ENCODE measurements at regions not wholly inside any gene's neighbourhood (a gene's known extent, or its start where the extent isn't known, plus 50 kb on each side); places are given as distances from the start of the nearest gene placed in this dataset.

- no peak for TF ChIP-seq CTCF (IDR thresholded peaks at IDR 0.05; ENCODE audit: low read depth, low read length)
- DNase-seq (ENCODE audit: low read depth in 1 of 2, low spot score in 1 of 2): no peak
- Histone ChIP-seq H3K4me3 (no peak overlapping the region), H3K9me3 (ENCODE audit: low read depth) (no peaks in the 10 kb centered on the region), H3K36me3 (no peaks in the 10 kb centered on the region), H3K27ac (no peak overlapping the region), H3K4me1 (ENCODE audit: low read depth) (no peaks in the 10 kb centered on the region), H3K27me3 (no peaks in the 10 kb centered on the region)
Observed at GRCh38 chrX:18065956-18066355, 154.7 kb downstream of the BEND2 start.

DNA sequence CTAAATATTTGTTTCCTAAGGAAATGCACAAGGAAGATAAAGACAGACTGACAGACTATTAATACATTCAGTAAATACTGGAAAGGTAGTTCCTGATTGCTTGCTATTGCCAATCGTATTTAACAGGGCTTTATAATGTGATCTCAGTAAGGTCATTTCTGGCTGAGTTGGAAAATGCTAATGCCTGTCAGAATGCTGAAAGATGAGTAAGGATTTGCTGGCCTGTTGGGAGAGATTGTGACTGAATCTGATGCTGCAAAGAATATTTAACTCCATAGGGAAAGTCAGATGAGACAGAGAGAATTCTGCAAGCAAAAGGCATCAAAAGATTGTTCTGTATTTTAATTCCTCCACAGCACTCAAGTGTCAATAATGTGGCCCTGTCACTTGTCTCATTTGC is 169.0 kb downstream of the BEND2 start:
- Histone ChIP-seq H3K4me3 (no peak overlapping the region), H3K27me3 (no peaks in the 10 kb centered on the region), H3K27ac (no peak overlapping the region), H3K9me3 (ENCODE audit: low read depth) (no peaks in the 10 kb centered on the region), H3K36me3 (no peaks in the 10 kb centered on the region), H3K4me1 (ENCODE audit: low read depth) (no peaks in the 10 kb centered on the region)
- TF ChIP-seq CTCF (IDR thresholded peaks at IDR 0.05; ENCODE audit: low read depth, low read length): no peak
- DNase-seq (ENCODE audit: low read depth in 1 of 2, low spot score in 1 of 2): no peak

GRCh38 chrX:18047491-18047890 is 173.2 kb downstream of the BEND2 start:
- H3K27me3 ChIP-seq: no peaks in the 10 kb centered on the region
- no peaks in the 10 kb centered on the region for H3K36me3 ChIP-seq
- no peaks in the 10 kb centered on the region for H3K4me1 ChIP-seq (ENCODE audit: low read depth)
- H3K4me3 ChIP-seq: no peak overlapping the region
- H3K9me3 ChIP-seq (ENCODE audit: low read depth): no peaks in the 10 kb centered on the region
- no peak overlapping the region for H3K27ac ChIP-seq
- no peak for TF ChIP-seq CTCF (IDR thresholded peaks at IDR 0.05; ENCODE audit: low read depth, low read length)
- no peak for DNase-seq (ENCODE audit: low read depth in 1 of 2, low spot score in 1 of 2)

GRCh38 chrX:18045436-18045835 is 175.2 kb downstream of the BEND2 start:
- no peaks in the 10 kb centered on the region for H3K36me3 ChIP-seq
- H3K4me1 ChIP-seq (ENCODE audit: low read depth): no peaks in the 10 kb centered on the region
- no peaks in the 10 kb centered on the region for H3K27me3 ChIP-seq
- no peak overlapping the region for H3K27ac ChIP-seq
- DNase-seq (ENCODE audit: low read depth in 1 of 2, low spot score in 1 of 2): no peak
- H3K4me3 ChIP-seq: no peak overlapping the region
- no peak for TF ChIP-seq CTCF (IDR thresholded peaks at IDR 0.05; ENCODE audit: low read depth, low read length)
- no peaks in the 10 kb centered on the region for H3K9me3 ChIP-seq (ENCODE audit: low read depth)

- no peak for TF ChIP-seq CTCF (IDR thresholded peaks at IDR 0.05; ENCODE audit: low read depth, low read length)
- no peaks in the 10 kb centered on the region for H3K36me3 ChIP-seq
- no peak overlapping the region for H3K4me3 ChIP-seq
- no peaks in the 10 kb centered on the region for H3K4me1 ChIP-seq (ENCODE audit: low read depth)
- H3K27me3 ChIP-seq: no peaks in the 10 kb centered on the region
- DNase-seq (ENCODE audit: low read depth in 1 of 2, low spot score in 1 of 2): no peak
- no peak overlapping the region for H3K27ac ChIP-seq
- H3K9me3 ChIP-seq (ENCODE audit: low read depth): no peaks in the 10 kb centered on the region
Observed at GRCh38 chrX:18042776-18043175, 177.9 kb downstream of the BEND2 start.

- Histone ChIP-seq H3K36me3 (no peaks in the 10 kb centered on the region), H3K4me3 (no peak overlapping the region), H3K27ac (no peak overlapping the region), H3K4me1 (ENCODE audit: low read depth) (no peaks in the 10 kb centered on the region), H3K9me3 (ENCODE audit: low read depth) (no peaks in the 10 kb centered on the region), H3K27me3 (no peaks in the 10 kb centered on the region)
- no peak for TF ChIP-seq CTCF (IDR thresholded peaks at IDR 0.05; ENCODE audit: low read depth, low read length)
- DNase-seq (ENCODE audit: low read depth in 1 of 2, low spot score in 1 of 2): no peak
Observed at GRCh38 chrX:18041656-18042055, 179.0 kb downstream of the BEND2 start.

Data from cardiac muscle cell (in vitro differentiated cells and primary cell).